ENCODE measurements at regions not wholly inside any gene's neighbourhood (a gene's known extent, or its start where the extent isn't known, plus 50 kb on each side); places are given as distances from the start of the nearest gene placed in this dataset.

GRCh38 chr12:19000836-19001235 is 128.7 kb upstream of the PLEKHA5 start:
- H3K4me3 ChIP-seq (ENCODE audit: low read length, poor library complexity, severe bottlenecking), result no peak overlapping the region
- no peak overlapping the region for H3K9ac ChIP-seq (ENCODE audit: low read depth, low read length, poor library complexity, severe bottlenecking)
- H4K20me1 ChIP-seq (ENCODE audit: insufficient read depth, low read length, poor library complexity, severe bottlenecking), result no peaks in the 10 kb centered on the region
- no peaks in the 10 kb centered on the region for H3F3A ChIP-seq (ENCODE audit: low read depth)
- H3K9me3 ChIP-seq (ENCODE audit: insufficient read depth, low read depth, low read length), result no peaks in the 10 kb centered on the region
- H3K36me3 ChIP-seq (ENCODE audit: insufficient read depth, low read length), result no peaks in the 10 kb centered on the region
- H3K27me3 ChIP-seq (ENCODE audit: insufficient read depth, low read length, poor library complexity, severe bottlenecking), result no peaks in the 10 kb centered on the region
- no peak overlapping the region for H3K4me2 ChIP-seq (ENCODE audit: low read depth, low read length, poor library complexity, severe bottlenecking)
- no peak overlapping the region for H2AFZ ChIP-seq (ENCODE audit: low read length)
- TF ChIP-seq CTCF (conservative IDR thresholded peaks at IDR 0.05; ENCODE audit: low read length) (no peak), EZH2phosphoT487 (IDR thresholded peaks at IDR 0.05; ENCODE audit: borderline replicate concordance) (no peak)
- H3K9me2 ChIP-seq (replicated peaks; ENCODE audit: low read depth, low read length), result no peaks in the 10 kb centered on the region
- H3K4me1 ChIP-seq (ENCODE audit: insufficient read depth, low read length, poor library complexity, severe bottlenecking), result no peaks in the 10 kb centered on the region
- no peaks in the 10 kb centered on the region for H3K79me2 ChIP-seq (ENCODE audit: insufficient read depth, low read length)

- no peak overlapping the region for H2AFZ ChIP-seq (ENCODE audit: low read length)
- no peaks in the 10 kb centered on the region for H3K9me3 ChIP-seq (ENCODE audit: insufficient read depth, low read depth, low read length)
- no peaks in the 10 kb centered on the region for H3K79me2 ChIP-seq (ENCODE audit: insufficient read depth, low read length)
- H3K9me2 ChIP-seq (replicated peaks; ENCODE audit: low read depth, low read length), result no peaks in the 10 kb centered on the region
- H3K36me3 ChIP-seq (ENCODE audit: insufficient read depth, low read length), result no peaks in the 10 kb centered on the region
- no peaks in the 10 kb centered on the region for H3K27me3 ChIP-seq (ENCODE audit: insufficient read depth, low read length, poor library complexity, severe bottlenecking)
- H3F3A ChIP-seq (ENCODE audit: low read depth), result no peaks in the 10 kb centered on the region
- TF ChIP-seq EZH2phosphoT487 (IDR thresholded peaks at IDR 0.05; ENCODE audit: borderline replicate concordance) (no peak), CTCF (conservative IDR thresholded peaks at IDR 0.05; ENCODE audit: low read length) (no peak)
- H3K4me2 ChIP-seq (ENCODE audit: low read depth, low read length, poor library complexity, severe bottlenecking), result no peak overlapping the region
- H3K4me1 ChIP-seq (ENCODE audit: insufficient read depth, low read length, poor library complexity, severe bottlenecking), result no peaks in the 10 kb centered on the region
- no peak overlapping the region for H3K4me3 ChIP-seq (ENCODE audit: low read length, poor library complexity, severe bottlenecking)
- no peaks in the 10 kb centered on the region for H4K20me1 ChIP-seq (ENCODE audit: insufficient read depth, low read length, poor library complexity, severe bottlenecking)
- H3K9ac ChIP-seq (ENCODE audit: low read depth, low read length, poor library complexity, severe bottlenecking), result no peak overlapping the region
Measured at GRCh38 chr12:19002216-19002615, 127.3 kb upstream of the PLEKHA5 start.

GRCh38 chr12:19003141-19003540 is 126.4 kb upstream of the PLEKHA5 start:
- TF ChIP-seq CTCF (conservative IDR thresholded peaks at IDR 0.05; ENCODE audit: low read length), result no peak
- TF ChIP-seq EZH2phosphoT487 (IDR thresholded peaks at IDR 0.05; ENCODE audit: borderline replicate concordance), result no peak
- no peak overlapping the region for H3K4me3 ChIP-seq (ENCODE audit: low read length, poor library complexity, severe bottlenecking)
- no peaks in the 10 kb centered on the region for H3K36me3 ChIP-seq (ENCODE audit: insufficient read depth, low read length)
- no peak overlapping the region for H3K4me2 ChIP-seq (ENCODE audit: low read depth, low read length, poor library complexity, severe bottlenecking)
- no peaks in the 10 kb centered on the region for H3K9me2 ChIP-seq (replicated peaks; ENCODE audit: low read depth, low read length)
- H3K9ac ChIP-seq (ENCODE audit: low read depth, low read length, poor library complexity, severe bottlenecking), result no peak overlapping the region
- no peaks in the 10 kb centered on the region for H4K20me1 ChIP-seq (ENCODE audit: insufficient read depth, low read length, poor library complexity, severe bottlenecking)
- H2AFZ ChIP-seq (ENCODE audit: low read length), result no peak overlapping the region
- no peaks in the 10 kb centered on the region for H3K79me2 ChIP-seq (ENCODE audit: insufficient read depth, low read length)
- no peaks in the 10 kb centered on the region for H3K9me3 ChIP-seq (ENCODE audit: insufficient read depth, low read depth, low read length)
- H3K4me1 ChIP-seq (ENCODE audit: insufficient read depth, low read length, poor library complexity, severe bottlenecking), result no peaks in the 10 kb centered on the region
- H3F3A ChIP-seq (ENCODE audit: low read depth), result no peaks in the 10 kb centered on the region
- H3K27me3 ChIP-seq (ENCODE audit: insufficient read depth, low read length, poor library complexity, severe bottlenecking), result no peaks in the 10 kb centered on the region

Measured in Loucy (cell line).